NCI-H524 (cell line): ENCODE measurements at regions not wholly inside any gene's neighbourhood (a gene's known extent, or its start where the extent isn't known, plus 50 kb on each side); places are given as distances from the start of the nearest gene placed in this dataset.
"Not testable (repeated sequence)": the region's sequence is repeated elsewhere in the genome, so short reads cannot be mapped to it uniquely, and the experiment has no call there.

Source experiments
- DNase-seq, 2 experiments: peaks; one replicate each; lab custom pipeline; 2025; lab: John Stamatoyannopoulos, UW

- DNase-seq: no peak
These were observed 217.9 kb upstream of the MOCS1 start for GRCh38 chr6:40152196-40152595.

GRCh38 chr6:40148882-40149573 lies 214.8 kb upstream of the MOCS1 start:
- no peak for DNase-seq

GRCh38 chr6:40146902-40147301 lies 212.6 kb upstream of the MOCS1 start:
- no peak for DNase-seq

GRCh38 chr6:40139447-40139846 lies 205.2 kb upstream of the MOCS1 start:
- no peak for DNase-seq

- DNase-seq: no peak
These were observed 204.0 kb upstream of the MOCS1 start for GRCh38 chr6:40138273-40138720.

GRCh38 chr6:40135491-40136072 lies 201.3 kb upstream of the MOCS1 start:
- DNase-seq: no peak

- DNase-seq: not testable (repeated sequence)
These were observed 199.7 kb upstream of the MOCS1 start for GRCh38 chr6:40133981-40134380.

GRCh38 chr6:40131675-40132074 lies 197.4 kb upstream of the MOCS1 start:
- no peak for DNase-seq

GRCh38 chr6:40128127-40128526 lies 193.9 kb upstream of the MOCS1 start:
- DNase-seq: no peak

- peak in 1 of 2 experiments; percentile 4 for DNase-seq
These were observed 191.6 kb upstream of the MOCS1 start for GRCh38 chr6:40125680-40126394.

- peak in 1 of 2 experiments; percentile 50 for DNase-seq
These were observed 190.7 kb upstream of the MOCS1 start for GRCh38 chr6:40124924-40125323.

GRCh38 chr6:40116832-40117231 lies 182.6 kb upstream of the MOCS1 start:
- DNase-seq: no peak

GRCh38 chr6:40112350-40112749 lies 178.1 kb upstream of the MOCS1 start:
- no peak for DNase-seq

- no peak for DNase-seq
These were observed 174.5 kb upstream of the MOCS1 start for GRCh38 chr6:40108736-40109135.

GRCh38 chr6:40106840-40107239 lies 172.6 kb upstream of the MOCS1 start:
- no peak for DNase-seq

GRCh38 chr6:40098774-40099173 lies 164.5 kb upstream of the MOCS1 start:
- no peak for DNase-seq

- DNase-seq: peak in 1 of 2 experiments; percentile 68
These were observed 163.3 kb upstream of the MOCS1 start for GRCh38 chr6:40097590-40097989.

GRCh38 chr6:40083141-40083920 lies 149.1 kb upstream of the MOCS1 start:
- no peak for DNase-seq

- DNase-seq: no peak
These were observed 148.2 kb upstream of the MOCS1 start for GRCh38 chr6:40082278-40083043.

GRCh38 chr6:40077736-40078135 lies 143.5 kb upstream of the MOCS1 start:
- DNase-seq: peak in 1 of 2 experiments; percentile 87

- DNase-seq: peak in 1 of 2 experiments; percentile 60
These were observed 143.1 kb upstream of the MOCS1 start for GRCh38 chr6:40077315-40077714.
